Ovary (tissue), 7 donors: ENCODE measurements at regions not wholly inside any gene's neighbourhood (a gene's known extent, or its start where the extent isn't known, plus 50 kb on each side); places are given as distances from the start of the nearest gene placed in this dataset.

ENCODE experiments used
- DNase-seq, 5 donors: peaks; one replicate each; pipeline ENCODE4 v3.0.0-alpha.2; 2019 to 2020
- H3K27ac ChIP-seq, 2 donors: fragments of 200-600 bp; one replicate each; pipeline versions ENCODE4 v1.5.1 to v1.8.0; 2019 to 2022
- H3K27me3 ChIP-seq: fragments of 200-600 bp; one replicate; pipeline ENCODE4 v1.8.0; 2022
- H3K36me3 ChIP-seq: fragments of 200-600 bp; sonication (generic); one replicate; pipeline ENCODE4 v1.5.1; 2019
- H3K4me1 ChIP-seq: one replicate; pipeline ENCODE4 v1.8.1; 2013; ENCODE audit warnings: mild to moderate bottlenecking, moderate library complexity; ENCODE audit not compliant: insufficient read depth
- H3K4me3 ChIP-seq: fragments of 200-600 bp; sonication (generic); one replicate; pipeline ENCODE4 v1.5.1; 2017
- H3K9me3 ChIP-seq, 2 donors: fragments of 200-600 bp in 1 of 2; sonication (generic) in 1 of 2; one replicate each; pipeline versions ENCODE4 v1.5.1 to v1.8.1; 2013 to 2019; ENCODE audit warnings: mild to moderate bottlenecking in 1 of 2, moderate library complexity in 1 of 2
- EP300 ChIP-seq: sonication (generic); formaldehyde crosslinking; IDR thresholded peaks from one replicate; pipeline ENCODE4 v1.6.1; 2017; ENCODE audit warnings: antibody characterized with exemption
- POLR2A ChIP-seq: fragments of 450-650 bp; IDR thresholded peaks from one replicate; pipeline ENCODE4 v1.6.1; 2017; ENCODE audit warnings: antibody characterized with exemption, mild to moderate bottlenecking, moderate library complexity
- WGBS, 3 donors: extraction: QIAGEN DNeasy Blood & Tissue Kit in 1 of 3; methylation state at CpG; one replicate each; pipeline versions ENCODE4 v1.1.5 to v1.1.7; 2013 to 2017; 5-methylcytosine and 5-hydroxymethylcytosine counted together
- intact Hi-C, 4 donors: fragments of 100-400 bp; cut with DNase I; formaldehyde crosslinking; loops; one replicate each; pipeline versions ENCODE4 v1.11.0 to v1.15.1; 2022 to 2023
- TF ChIP-seq, protein P1 (sequence below), 3 donors: fragments of 450-650 bp in 2 of 3; fragments of 200-600 bp in 1 of 3; IDR thresholded peaks; one replicate each; pipeline versions ENCODE4 v1.5.1 to v1.8.0; 2016 to 2022; ENCODE audit warnings: antibody characterized with exemption in 3 of 3, mild to moderate bottlenecking in 1 of 3
- donor health status: DM: no; HTN: no; CAD: no; lungs with moderate emphysema.
- donor health status: DM: no; HTN: no; CAD: no.
- donor health status: Bipolar disorder and iron deficiency.
- donor health status: DM: no; HTN: no; CAD: no.
- donor health status: DM: yes; HTN: yes; CAD: no.

- H3K27me3 ChIP-seq = no peaks in the 10 kb centered on the region
- no peak overlapping the region for H3K4me3 ChIP-seq
- TF ChIP-seq EP300 = no peak
- no peak for TF ChIP-seq POLR2A
- TF ChIP-seq, protein P1, sequence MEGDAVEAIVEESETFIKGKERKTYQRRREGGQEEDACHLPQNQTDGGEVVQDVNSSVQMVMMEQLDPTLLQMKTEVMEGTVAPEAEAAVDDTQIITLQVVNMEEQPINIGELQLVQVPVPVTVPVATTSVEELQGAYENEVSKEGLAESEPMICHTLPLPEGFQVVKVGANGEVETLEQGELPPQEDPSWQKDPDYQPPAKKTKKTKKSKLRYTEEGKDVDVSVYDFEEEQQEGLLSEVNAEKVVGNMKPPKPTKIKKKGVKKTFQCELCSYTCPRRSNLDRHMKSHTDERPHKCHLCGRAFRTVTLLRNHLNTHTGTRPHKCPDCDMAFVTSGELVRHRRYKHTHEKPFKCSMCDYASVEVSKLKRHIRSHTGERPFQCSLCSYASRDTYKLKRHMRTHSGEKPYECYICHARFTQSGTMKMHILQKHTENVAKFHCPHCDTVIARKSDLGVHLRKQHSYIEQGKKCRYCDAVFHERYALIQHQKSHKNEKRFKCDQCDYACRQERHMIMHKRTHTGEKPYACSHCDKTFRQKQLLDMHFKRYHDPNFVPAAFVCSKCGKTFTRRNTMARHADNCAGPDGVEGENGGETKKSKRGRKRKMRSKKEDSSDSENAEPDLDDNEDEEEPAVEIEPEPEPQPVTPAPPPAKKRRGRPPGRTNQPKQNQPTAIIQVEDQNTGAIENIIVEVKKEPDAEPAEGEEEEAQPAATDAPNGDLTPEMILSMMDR (IDR thresholded peaks at IDR 0.05) = no peak
- no peaks in the 10 kb centered on the region for H3K9me3 ChIP-seq
- H3K4me1 ChIP-seq = no peaks in the 10 kb centered on the region
- H3K36me3 ChIP-seq = no peaks in the 10 kb centered on the region
- no peak for DNase-seq
- intact Hi-C loops = no loop called here
- 51 to 69% (median 55%) methylated on average over 4 of the region's 4 CpGs for WGBS, 3 donors
- no peak overlapping the region for H3K27ac ChIP-seq
Measured at GRCh38 chrX:76915836-76916235, 488.3 kb downstream of the MAGEE1 start.

DNA sequence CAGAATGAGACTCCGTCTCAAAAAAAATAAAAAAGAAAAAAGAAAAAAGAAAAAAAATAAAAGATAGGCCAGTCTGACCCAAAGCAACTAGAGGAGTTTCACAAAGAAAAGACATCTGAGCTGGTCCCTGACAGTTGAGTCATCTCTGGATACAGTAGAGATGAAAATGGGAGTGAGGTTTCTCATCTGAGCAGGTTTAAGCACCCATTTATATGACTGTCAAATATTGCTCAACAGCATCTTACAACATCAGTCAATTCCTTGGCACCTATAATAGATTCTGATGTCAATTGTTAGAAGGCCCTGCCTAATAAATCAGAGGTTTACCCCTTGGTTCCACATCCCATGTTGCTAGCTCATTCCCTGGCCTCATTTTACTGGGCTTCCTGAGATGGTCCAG is 490.5 kb downstream of the MAGEE1 start:
- Histone ChIP-seq H3K9me3 (no peaks in the 10 kb centered on the region), H3K36me3 (no peaks in the 10 kb centered on the region), H3K4me1 (no peaks in the 10 kb centered on the region), H3K27ac (no peak overlapping the region), H3K27me3 (no peaks in the 10 kb centered on the region), H3K4me3 (no peak overlapping the region)
- intact Hi-C loops = no loop called here
- DNase-seq = no peak
- 85 to 95% (median 86%) methylated on average over 1 of the region's 1 CpG for WGBS, 3 donors
- TF ChIP-seq EP300 (no peak), POLR2A (no peak)
- TF ChIP-seq, protein P1 (IDR thresholded peaks at IDR 0.05) = no peak

DNA sequence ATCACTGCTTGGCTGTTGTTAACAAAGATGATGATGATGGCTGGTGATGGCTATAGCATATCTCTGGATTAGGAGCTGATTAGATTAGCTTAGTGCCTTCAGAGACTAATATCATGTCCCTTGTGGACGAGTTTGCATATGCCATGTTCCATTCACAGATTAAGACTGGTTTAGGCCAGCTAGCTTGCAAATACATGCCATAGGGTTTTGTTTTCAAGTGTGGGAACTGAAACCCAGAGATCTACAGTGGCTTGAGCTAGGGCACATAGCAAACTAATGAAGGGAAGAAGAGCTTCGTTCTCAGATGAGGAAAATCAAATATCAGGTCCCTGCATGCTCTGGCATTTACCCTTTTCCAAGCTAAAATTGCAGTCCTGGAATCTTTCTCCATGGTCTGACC is 492.3 kb downstream of the MAGEE1 start:
- WGBS, 3 donors = 29 to 35% (median 35%) methylated on average over 2 of the region's 2 CpGs
- Histone ChIP-seq H3K4me1 (no peaks in the 10 kb centered on the region), H3K36me3 (no peaks in the 10 kb centered on the region), H3K27ac (no peak overlapping the region), H3K4me3 (no peak overlapping the region), H3K9me3 (no peaks in the 10 kb centered on the region), H3K27me3 (no peaks in the 10 kb centered on the region)
- no peak for DNase-seq
- intact Hi-C loops = no loop called here
- TF ChIP-seq EP300 (no peak), POLR2A (no peak)
- TF ChIP-seq, protein P1 (IDR thresholded peaks at IDR 0.05) = no peak

DNA sequence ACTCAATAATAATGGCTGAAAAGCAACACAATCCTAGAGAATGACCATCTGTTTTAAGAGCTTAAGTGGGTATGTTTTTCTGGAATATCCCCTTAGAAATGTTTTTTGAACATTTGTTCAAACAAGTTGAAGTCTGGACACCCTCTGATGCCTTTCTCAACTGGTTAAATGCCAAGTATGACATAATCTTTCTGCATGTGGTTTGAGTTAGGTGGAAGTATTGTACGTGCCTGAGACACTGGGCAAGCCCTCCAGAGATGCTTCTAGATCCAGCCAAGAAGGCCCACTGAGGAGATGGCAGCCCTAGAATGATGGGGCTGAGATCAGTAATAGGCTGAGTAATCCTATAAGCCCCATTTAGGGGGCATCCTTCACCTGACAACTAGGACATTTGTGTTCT is 493.1 kb downstream of the MAGEE1 start:
- Histone ChIP-seq H3K4me3 (no peak overlapping the region), H3K27me3 (no peaks in the 10 kb centered on the region), H3K27ac (no peak overlapping the region), H3K36me3 (no peaks in the 10 kb centered on the region), H3K4me1 (no peaks in the 10 kb centered on the region), H3K9me3 (no peaks in the 10 kb centered on the region)
- intact Hi-C loops = no loop called here
- TF ChIP-seq POLR2A = no peak
- no peak for TF ChIP-seq EP300
- TF ChIP-seq, protein P1 (IDR thresholded peaks at IDR 0.05) = no peak
- DNase-seq = no peak
- 17 to 28% (median 24%) methylated on average over 1 of the region's 1 CpG for WGBS, 3 donors

DNA sequence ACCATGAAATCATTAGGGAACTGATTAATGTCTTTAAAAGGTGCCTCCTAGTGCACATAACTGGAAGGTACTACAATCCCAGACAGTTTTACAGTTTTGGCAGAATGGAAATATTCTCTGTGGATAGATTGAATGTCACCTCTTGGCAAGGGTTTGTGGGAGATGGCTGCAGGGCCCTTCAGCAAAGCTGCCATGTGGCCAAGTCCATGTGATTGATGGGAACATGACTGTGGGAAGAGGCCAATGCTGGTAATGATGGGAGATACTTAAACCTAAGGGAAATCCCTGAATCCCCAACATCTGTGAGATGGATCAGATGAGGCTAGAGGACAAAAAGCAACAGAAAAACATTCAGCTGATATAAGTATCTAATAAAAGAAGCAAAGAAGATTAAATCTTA is 493.7 kb downstream of the MAGEE1 start:
- no peaks in the 10 kb centered on the region for H3K27me3 ChIP-seq
- DNase-seq = no peak
- intact Hi-C loops = no loop called here
- no peaks in the 10 kb centered on the region for H3K36me3 ChIP-seq
- H3K4me3 ChIP-seq = no peak overlapping the region
- H3K27ac ChIP-seq = no peak overlapping the region
- H3K4me1 ChIP-seq = no peaks in the 10 kb centered on the region
- no peaks in the 10 kb centered on the region for H3K9me3 ChIP-seq
- TF ChIP-seq POLR2A (no peak), EP300 (no peak)
